ENCODE measurements at regions not wholly inside any gene's neighbourhood (a gene's known extent, or its start where the extent isn't known, plus 50 kb on each side); places are given as distances from the start of the nearest gene placed in this dataset.

- no peak for DNase-seq (ENCODE audit: low spot score)
- intact Hi-C loops (cut with DNase I), result no loop called here
These were observed 168.1 kb downstream of the KCNE4 start for GRCh38 chr2:223219872-223220657.

- no peak for DNase-seq (ENCODE audit: low spot score)
- intact Hi-C loops (cut with DNase I), result no loop called here
These were observed 168.6 kb downstream of the KCNE4 start for GRCh38 chr2:223220658-223220925.

GRCh38 chr2:223221139-223221835 is 169.3 kb downstream of the KCNE4 start:
- intact Hi-C loops (cut with DNase I), result no loop called here
- DNase-seq (ENCODE audit: low spot score), result no peak

- no peak for DNase-seq (ENCODE audit: low spot score)
- intact Hi-C loops (cut with DNase I), result no loop called here
These were observed 170.4 kb downstream of the KCNE4 start for GRCh38 chr2:223222397-223222796.

GRCh38 chr2:223223156-223223555 is 171.2 kb downstream of the KCNE4 start:
- no peak for DNase-seq (ENCODE audit: low spot score)
- intact Hi-C loops (cut with DNase I), result no loop called here

- intact Hi-C loops (cut with DNase I), result no loop called here
- no peak for DNase-seq (ENCODE audit: low spot score)
These were observed 173.3 kb downstream of the KCNE4 start for GRCh38 chr2:223225266-223225665.

GRCh38 chr2:223226264-223226663 is 174.3 kb downstream of the KCNE4 start:
- no peak for DNase-seq (ENCODE audit: low spot score)
- intact Hi-C loops (cut with DNase I), result no loop called here

- DNase-seq (ENCODE audit: low spot score), result no peak
- intact Hi-C loops (cut with DNase I), result no loop called here
These were observed 175.3 kb downstream of the KCNE4 start for GRCh38 chr2:223227338-223227737.

GRCh38 chr2:223228871-223229270 is 176.9 kb downstream of the KCNE4 start:
- DNase-seq (ENCODE audit: low spot score), result no peak
- intact Hi-C loops (cut with DNase I), result no loop called here

GRCh38 chr2:223230352-223230751 is 178.4 kb downstream of the KCNE4 start:
- intact Hi-C loops (cut with DNase I), result no loop called here

GRCh38 chr2:223232285-223232684 is 180.3 kb downstream of the KCNE4 start:
- intact Hi-C loops (cut with DNase I), result no loop called here
- DNase-seq (ENCODE audit: low spot score), result no peak

More at GRCh38 chr2:223230352-223230751, 178.4 kb downstream of the KCNE4 start:
- no peak for DNase-seq (ENCODE audit: low spot score)

GRCh38 chr2:223232896-223233295 is 180.9 kb downstream of the KCNE4 start:
- DNase-seq (ENCODE audit: low spot score), result no peak
- intact Hi-C loops (cut with DNase I), result no loop called here

- intact Hi-C loops (cut with DNase I), result no loop called here
- DNase-seq (ENCODE audit: low spot score), result no peak
These were observed 184.0 kb downstream of the KCNE4 start for GRCh38 chr2:223235986-223236385.

- intact Hi-C loops (cut with DNase I), result no loop called here
These were observed 186.3 kb downstream of the KCNE4 start for GRCh38 chr2:223238301-223238700.

GRCh38 chr2:223243233-223243632 is 191.2 kb downstream of the KCNE4 start:
- intact Hi-C loops (cut with DNase I), result no loop called here
- DNase-seq (ENCODE audit: low spot score), result no peak

More at GRCh38 chr2:223238301-223238700, 186.3 kb downstream of the KCNE4 start:
- no peak for DNase-seq (ENCODE audit: low spot score)

GRCh38 chr2:223247136-223247535 is 195.1 kb downstream of the KCNE4 start:
- intact Hi-C loops (cut with DNase I), result no loop called here
- DNase-seq (ENCODE audit: low spot score), result no peak

- intact Hi-C loops (cut with DNase I), result no loop called here
- no peak for DNase-seq (ENCODE audit: low spot score)
These were observed 199.8 kb downstream of the KCNE4 start for GRCh38 chr2:223251656-223252229.

- DNase-seq (ENCODE audit: low spot score), result no peak
- intact Hi-C loops (cut with DNase I), result no loop called here
These were observed 208.7 kb downstream of the KCNE4 start for GRCh38 chr2:223260681-223261080.

GRCh38 chr2:223262946-223263345 is 211.0 kb downstream of the KCNE4 start:
- no peak for DNase-seq (ENCODE audit: low spot score)
- intact Hi-C loops (cut with DNase I), result no loop called here

- no peak for DNase-seq (ENCODE audit: low spot score)
- intact Hi-C loops (cut with DNase I), result no loop called here
These were observed 212.7 kb downstream of the KCNE4 start for GRCh38 chr2:223264541-223265193.

All from posterior vena cava (tissue), 2 donors.